Endothelial cell of umbilical vein (primary cell): ENCODE measurements at regions not wholly inside any gene's neighbourhood (a gene's known extent, or its start where the extent isn't known, plus 50 kb on each side); places are given as distances from the start of the nearest gene placed in this dataset.

Source experiments
- BruUV-seq: library from RNA; stranded (reverse); fragments of 400-500 nt; replicated peaks from 2 replicates; lab custom pipeline; 2021; lab: Mats Ljungman, UMichigan
- CTCF ChIA-PET: fragments of 300-600, 350-600 bp; sonication (Branson Sonifier 250); formaldehyde crosslinking; loops from one replicate; lab custom pipeline; 2021; ENCODE audit warnings: antibody characterized with exemption, inconsistent platforms; lab: Charles Lee
- POLR2A ChIA-PET: fragments of 300-600, 350-600 bp; sonication (Branson Sonifier 250); formaldehyde crosslinking; loops from one replicate; lab custom pipeline; 2021; ENCODE audit warnings: antibody characterized with exemption, inconsistent platforms; lab: Charles Lee
- DNase-seq: peaks from one replicate; pipeline ENCODE4 v3.0.0-alpha.2; 2011; ENCODE audit warnings: low read depth, low spot score
- FAIRE-seq: peaks from 2 replicates; lab custom pipeline; 2011; peaks lifted over from hg19 to GRCh38; lab: Jason Lieb, UNC
- H2AFZ ChIP-seq: 2 replicates; pipeline ENCODE4 v1.6.0; 2012; ENCODE audit warnings: low read depth, low read length, control low read depth, inconsistent platforms
- H3K27ac ChIP-seq: 2 replicates; pipeline ENCODE4 v1.5.1; 2011; ENCODE audit warnings: low read depth, mild to moderate bottlenecking, control low read depth, low read length, moderate library complexity; ENCODE audit not compliant: insufficient read depth
- H3K27me3 ChIP-seq, 2 experiments: 2 replicates each; pipeline versions ENCODE4 v1.6.0 to v1.6.1; 2011; ENCODE audit warnings: low read length in 2 of 2, mixed read lengths in 1 of 2; ENCODE audit not compliant: control insufficient read depth in 2 of 2, insufficient read depth in 2 of 2
- H3K36me3 ChIP-seq, 2 experiments: 2 replicates in 1 of 2; 3 replicates in 1 of 2; pipeline ENCODE4 v1.5.1; 2011; ENCODE audit warnings: low read length in 2 of 2, mild to moderate bottlenecking in 1 of 2, moderate library complexity in 1 of 2; ENCODE audit not compliant: control insufficient read depth in 2 of 2, insufficient read depth in 2 of 2; ENCODE audit errors: extremely low read depth in 1 of 2
- H3K4me1 ChIP-seq: 3 replicates; pipeline ENCODE4 v1.5.1; 2011; ENCODE audit warnings: mild to moderate bottlenecking, low read length; ENCODE audit not compliant: control insufficient read depth, insufficient read depth; ENCODE audit errors: extremely low read depth
- H3K4me2 ChIP-seq: 2 replicates; pipeline ENCODE4 v1.6.1; 2011; ENCODE audit warnings: low read length, control low read depth, mixed read lengths; ENCODE audit not compliant: insufficient read depth
- H3K4me3 ChIP-seq, 3 experiments: fragments of 200-600 bp in 1 of 3; sonication (generic), shearing (Covaris generic) in 1 of 3; replicated peaks in 1 of 3; 2 replicates each; pipeline ENCODE4 v1.5.1; 2011 to 2016; ENCODE audit warnings: control low read depth in 3 of 3, low read length in 3 of 3, mild to moderate bottlenecking in 2 of 3, inconsistent platforms in 1 of 3, low read depth in 1 of 3, moderate library complexity in 1 of 3; ENCODE audit not compliant: insufficient read depth in 1 of 3
- H3K79me2 ChIP-seq: 2 replicates; pipeline ENCODE4 v1.6.0; 2012; ENCODE audit warnings: low read length, inconsistent platforms; ENCODE audit not compliant: control insufficient read depth, insufficient read depth
- H3K9ac ChIP-seq: replicated peaks from 2 replicates; pipeline ENCODE3; 2011; ENCODE audit warnings: low read length, control low read depth; ENCODE audit not compliant: insufficient read depth; ENCODE audit errors: extremely low read depth
- H3K9me1 ChIP-seq: replicated peaks from 3 replicates; pipeline ENCODE4 v1.6.0; 2011; ENCODE audit warnings: mild to moderate bottlenecking, low read length; ENCODE audit not compliant: control insufficient read depth, insufficient read depth; ENCODE audit errors: extremely low read depth
- H3K9me3 ChIP-seq: replicated peaks from 2 replicates; pipeline ENCODE4 v1.5.1; 2012; ENCODE audit warnings: low read length, inconsistent platforms; ENCODE audit not compliant: control insufficient read depth, insufficient read depth
- H4K20me1 ChIP-seq: replicated peaks from 2 replicates; pipeline ENCODE3; 2011; ENCODE audit warnings: mild to moderate bottlenecking, low read length; ENCODE audit not compliant: control insufficient read depth, insufficient read depth; ENCODE audit errors: extremely low read depth
- EZH2 ChIP-seq: IDR thresholded peaks from 2 replicates; pipeline ENCODE4 v1.6.1; 2012; ENCODE audit warnings: borderline replicate concordance, low read depth, mild to moderate bottlenecking, moderate library complexity, low read length, inconsistent platforms; ENCODE audit not compliant: severe bottlenecking
- FOS ChIP-seq: IDR thresholded peaks from 2 replicates; pipeline ENCODE4 v1.6.1; 2011; ENCODE audit warnings: mild to moderate bottlenecking, low read length, moderate library complexity, borderline replicate concordance; ENCODE audit not compliant: insufficient read depth
- GATA2 ChIP-seq: IDR thresholded peaks from 2 replicates; pipeline ENCODE4 v1.7.0; 2011; ENCODE audit warnings: low read depth, mild to moderate bottlenecking, moderate library complexity, mixed read lengths, low read length; ENCODE audit not compliant: insufficient read length, insufficient read depth
- MYC ChIP-seq: IDR thresholded peaks from one replicate; pipeline ENCODE4 v1.6.1; 2011; ENCODE audit warnings: mild to moderate bottlenecking, low read depth, low read length
- POLR2A ChIP-seq: IDR thresholded peaks from 2 replicates; pipeline ENCODE4 v1.6.1; 2012; ENCODE audit warnings: low read depth, mild to moderate bottlenecking, control low read depth, low read length
- POLR2AphosphoS5 ChIP-seq: IDR thresholded peaks from 2 replicates; pipeline ENCODE4 v1.6.1; 2012; ENCODE audit warnings: low read depth, mild to moderate bottlenecking, control low read depth, low read length, moderate library complexity; ENCODE audit not compliant: insufficient read depth
- dilution Hi-C: fragments of 300-500 bp; cut with MboI; formaldehyde crosslinking; loops from one replicate; pipeline ENCODE4 v1.15.0; 2019; ENCODE audit warnings: low sequenced_read_pairs; ENCODE audit not compliant: extremely low pct_ligation_motif_present
- intact Hi-C: fragments of 100-400 bp; cut with micrococcal nuclease; formaldehyde crosslinking; loops from one replicate; pipeline ENCODE4 v1.10.0; 2022

GRCh38 chr16:48912360-48912759 lies 302.4 kb upstream of the N4BP1 start:
- TF ChIP-seq POLR2AphosphoS5 (no peak), GATA2 (no peak), MYC (no peak)
- Histone ChIP-seq H3K27me3 (no peaks in the 10 kb centered on the region), H3K4me1 (no peaks in the 10 kb centered on the region), H3K4me3 (no peak overlapping the region), H3K36me3 (no peaks in the 10 kb centered on the region), H2AFZ (no peak overlapping the region), H3K9me1 (no peaks in the 10 kb centered on the region), H3K79me2 (no peaks in the 10 kb centered on the region), H4K20me1 (no peaks in the 10 kb centered on the region), H3K4me2 (no peak overlapping the region), H3K9ac (no peak overlapping the region), H3K27ac (no peak overlapping the region), H3K9me3 (peaks cover 4% of the 10 kb centered on the region)
- CTCF ChIA-PET = no interaction called here
- no TSS peak for BruUV-seq
- FAIRE-seq (no peak), DNase-seq (no peak)
- POLR2A ChIA-PET = no interaction called here
- dilution Hi-C loops = no loop called here
- intact Hi-C loops = no loop called here

DNA sequence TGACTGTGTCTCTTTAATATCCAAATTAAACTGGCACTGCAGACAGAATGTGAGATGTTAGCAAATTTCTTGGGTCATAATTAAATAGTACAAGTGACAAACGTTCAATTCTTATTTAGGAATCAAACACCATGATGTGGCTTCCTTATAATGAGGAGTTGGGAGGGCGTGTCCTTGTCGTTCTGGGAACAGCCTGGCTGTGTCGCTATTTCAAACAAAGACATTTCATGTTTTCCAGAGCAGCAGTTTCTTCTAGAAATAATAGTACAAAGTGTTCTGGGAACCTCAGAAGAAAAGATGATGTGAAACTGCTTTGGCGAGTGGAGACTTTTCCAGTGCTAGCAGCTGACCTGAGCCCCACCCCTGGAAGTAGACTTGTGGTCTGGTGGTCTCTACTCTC lies 301.7 kb upstream of the N4BP1 start:
- dilution Hi-C loops = no loop called here
- no peak overlapping the region for H3K4me3 ChIP-seq
- no peaks in the 10 kb centered on the region for H3K4me1 ChIP-seq
- TF ChIP-seq FOS = no peak
- no peak for TF ChIP-seq EZH2
- no peak for TF ChIP-seq POLR2A
- TF ChIP-seq POLR2AphosphoS5 = no peak
- BruUV-seq = no TSS peak
- no peak overlapping the region for H2AFZ ChIP-seq
- no peaks in the 10 kb centered on the region for H3K36me3 ChIP-seq
- no peak overlapping the region for H3K4me2 ChIP-seq
- H3K9me3 ChIP-seq = peaks cover 6% of the 10 kb centered on the region
- H3K79me2 ChIP-seq = no peaks in the 10 kb centered on the region
- no peaks in the 10 kb centered on the region for H3K27me3 ChIP-seq
- no peaks in the 10 kb centered on the region for H3K9me1 ChIP-seq
- H3K27ac ChIP-seq = no peak overlapping the region
- DNase-seq (no peak), FAIRE-seq (no peak)
- POLR2A ChIA-PET = no interaction called here
- no peaks in the 10 kb centered on the region for H4K20me1 ChIP-seq
- H3K9ac ChIP-seq = no peak overlapping the region
- intact Hi-C loops = no loop called here
- CTCF ChIA-PET = no interaction called here
